Smooth muscle cell (in vitro differentiated cells): ENCODE measurements at regions not wholly inside any gene's neighbourhood (a gene's known extent, or its start where the extent isn't known, plus 50 kb on each side); places are given as distances from the start of the nearest gene placed in this dataset.

ENCODE experiments used
- DNase-seq: peaks from one replicate; lab custom pipeline; 2025; ENCODE audit not compliant: unreplicated experiment; lab: John Stamatoyannopoulos, UW
- H2AFZ ChIP-seq: fragments of 200-600 bp; sonication (generic); 2 replicates; pipeline ENCODE4 v1.6.0; 2016; ENCODE audit warnings: antibody characterized with exemption, low read depth, mild to moderate bottlenecking
- H3F3A ChIP-seq: fragments of 200-600 bp; sonication (generic); 2 replicates; pipeline ENCODE4 v1.6.0; 2017; ENCODE audit warnings: antibody characterized with exemption, low read depth
- H3K27ac ChIP-seq: fragments of 200-600 bp; sonication (generic); 2 replicates; pipeline ENCODE4 v1.5.1; 2016; ENCODE audit warnings: low read depth, mild to moderate bottlenecking
- H3K27me3 ChIP-seq: fragments of 200-600 bp; sonication (generic); 2 replicates; pipeline ENCODE4 v1.6.1; 2016; ENCODE audit warnings: low read depth, mild to moderate bottlenecking
- H3K36me3 ChIP-seq: fragments of 200-600 bp; sonication (generic); 2 replicates; pipeline ENCODE4 v1.5.1; 2016; ENCODE audit warnings: low read depth
- H3K4me1 ChIP-seq: fragments of 200-600 bp; sonication (generic); 2 replicates; pipeline ENCODE4 v1.5.1; 2016; ENCODE audit warnings: low read depth
- H3K4me2 ChIP-seq: fragments of 200-600 bp; sonication (generic); 2 replicates; pipeline ENCODE4 v1.6.0; 2016; ENCODE audit warnings: mild to moderate bottlenecking
- H3K4me3 ChIP-seq: fragments of 200-600 bp; sonication (generic); 2 replicates; pipeline ENCODE4 v1.5.1; 2016; ENCODE audit warnings: mild to moderate bottlenecking
- H3K79me2 ChIP-seq: fragments of 200-600 bp; sonication (generic); 2 replicates; pipeline ENCODE4 v1.6.0; 2016; ENCODE audit warnings: low read depth, mild to moderate bottlenecking
- H3K9ac ChIP-seq: fragments of 200-600 bp; sonication (generic); 2 replicates; pipeline ENCODE4 v1.6.0; 2016; ENCODE audit warnings: low read depth
- H3K9me3 ChIP-seq: fragments of 200-600 bp; sonication (generic); replicated peaks from 2 replicates; pipeline ENCODE4 v1.5.1; 2016; ENCODE audit warnings: low read depth
- H4K20me1 ChIP-seq: fragments of 200-600 bp; sonication (generic); 2 replicates; pipeline ENCODE4 v1.6.0; 2016; ENCODE audit warnings: low read depth
- WGBS: methylation state at CpG from one replicate; pipeline ENCODE4 v1.1.7; 2016; ENCODE audit warnings: low lambda C conversion rate; 5-methylcytosine and 5-hydroxymethylcytosine counted together
- TF ChIP-seq, protein P1 (sequence below): fragments of 200-600 bp; sonication (generic); IDR thresholded peaks from 2 replicates; pipeline ENCODE4 v1.5.1; 2017; ENCODE audit warnings: borderline replicate concordance, mild to moderate bottlenecking, antibody characterized with exemption; ENCODE audit not compliant: insufficient read depth, poor library complexity, severe bottlenecking

DNA sequence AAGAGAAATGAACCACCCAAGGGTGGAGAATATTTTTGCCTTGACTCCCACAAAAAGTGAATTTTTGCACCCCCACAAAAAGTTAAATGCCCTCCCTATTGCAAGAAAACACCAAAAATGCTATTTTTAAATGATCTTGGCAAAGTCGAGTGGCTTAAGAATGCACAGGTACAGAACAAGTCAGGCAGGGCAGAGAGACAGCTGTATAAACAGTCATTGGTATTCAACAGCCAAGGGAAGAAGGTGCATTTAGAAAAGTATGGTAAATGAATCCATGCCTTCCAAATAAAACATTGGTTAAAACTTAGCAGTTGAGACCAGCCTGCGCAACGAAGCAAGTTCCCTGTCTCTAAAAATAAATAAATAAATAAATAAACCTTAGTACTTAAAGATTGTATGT, 169.3 kb downstream of the CHIC2 start:
- Histone ChIP-seq H4K20me1 (no peaks in the 10 kb centered on the region), H3K27ac (no peak overlapping the region), H3K27me3 (no peaks in the 10 kb centered on the region), H3K36me3 (no peaks in the 10 kb centered on the region), H3F3A (no peaks in the 10 kb centered on the region), H3K9me3 (no peaks in the 10 kb centered on the region), H3K79me2 (no peaks in the 10 kb centered on the region), H3K4me1 (no peaks in the 10 kb centered on the region), H3K9ac (no peak overlapping the region), H2AFZ (no peak overlapping the region), H3K4me2 (no peak overlapping the region), H3K4me3 (no peak overlapping the region)
- no peak for DNase-seq
- TF ChIP-seq, protein P1, sequence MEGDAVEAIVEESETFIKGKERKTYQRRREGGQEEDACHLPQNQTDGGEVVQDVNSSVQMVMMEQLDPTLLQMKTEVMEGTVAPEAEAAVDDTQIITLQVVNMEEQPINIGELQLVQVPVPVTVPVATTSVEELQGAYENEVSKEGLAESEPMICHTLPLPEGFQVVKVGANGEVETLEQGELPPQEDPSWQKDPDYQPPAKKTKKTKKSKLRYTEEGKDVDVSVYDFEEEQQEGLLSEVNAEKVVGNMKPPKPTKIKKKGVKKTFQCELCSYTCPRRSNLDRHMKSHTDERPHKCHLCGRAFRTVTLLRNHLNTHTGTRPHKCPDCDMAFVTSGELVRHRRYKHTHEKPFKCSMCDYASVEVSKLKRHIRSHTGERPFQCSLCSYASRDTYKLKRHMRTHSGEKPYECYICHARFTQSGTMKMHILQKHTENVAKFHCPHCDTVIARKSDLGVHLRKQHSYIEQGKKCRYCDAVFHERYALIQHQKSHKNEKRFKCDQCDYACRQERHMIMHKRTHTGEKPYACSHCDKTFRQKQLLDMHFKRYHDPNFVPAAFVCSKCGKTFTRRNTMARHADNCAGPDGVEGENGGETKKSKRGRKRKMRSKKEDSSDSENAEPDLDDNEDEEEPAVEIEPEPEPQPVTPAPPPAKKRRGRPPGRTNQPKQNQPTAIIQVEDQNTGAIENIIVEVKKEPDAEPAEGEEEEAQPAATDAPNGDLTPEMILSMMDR: no peak
- WGBS: 90% methylated on average over 3 of the region's 3 CpGs

GRCh38 chr4:53890461-53890860, 173.9 kb downstream of the CHIC2 start:
- no peaks in the 10 kb centered on the region for H3K79me2 ChIP-seq
- 96% methylated on average over 4 of the region's 4 CpGs for WGBS
- H3K27me3 ChIP-seq: no peaks in the 10 kb centered on the region
- H3K9ac ChIP-seq: no peak overlapping the region
- TF ChIP-seq, protein P1: no peak
- H3K27ac ChIP-seq: no peak overlapping the region
- DNase-seq: no peak
- no peaks in the 10 kb centered on the region for H3K4me1 ChIP-seq
- no peaks in the 10 kb centered on the region for H3K36me3 ChIP-seq
- H3F3A ChIP-seq: no peaks in the 10 kb centered on the region
- no peak overlapping the region for H2AFZ ChIP-seq
- H3K9me3 ChIP-seq: no peaks in the 10 kb centered on the region
- no peak overlapping the region for H3K4me2 ChIP-seq
- H4K20me1 ChIP-seq: no peaks in the 10 kb centered on the region
- no peak overlapping the region for H3K4me3 ChIP-seq

DNA sequence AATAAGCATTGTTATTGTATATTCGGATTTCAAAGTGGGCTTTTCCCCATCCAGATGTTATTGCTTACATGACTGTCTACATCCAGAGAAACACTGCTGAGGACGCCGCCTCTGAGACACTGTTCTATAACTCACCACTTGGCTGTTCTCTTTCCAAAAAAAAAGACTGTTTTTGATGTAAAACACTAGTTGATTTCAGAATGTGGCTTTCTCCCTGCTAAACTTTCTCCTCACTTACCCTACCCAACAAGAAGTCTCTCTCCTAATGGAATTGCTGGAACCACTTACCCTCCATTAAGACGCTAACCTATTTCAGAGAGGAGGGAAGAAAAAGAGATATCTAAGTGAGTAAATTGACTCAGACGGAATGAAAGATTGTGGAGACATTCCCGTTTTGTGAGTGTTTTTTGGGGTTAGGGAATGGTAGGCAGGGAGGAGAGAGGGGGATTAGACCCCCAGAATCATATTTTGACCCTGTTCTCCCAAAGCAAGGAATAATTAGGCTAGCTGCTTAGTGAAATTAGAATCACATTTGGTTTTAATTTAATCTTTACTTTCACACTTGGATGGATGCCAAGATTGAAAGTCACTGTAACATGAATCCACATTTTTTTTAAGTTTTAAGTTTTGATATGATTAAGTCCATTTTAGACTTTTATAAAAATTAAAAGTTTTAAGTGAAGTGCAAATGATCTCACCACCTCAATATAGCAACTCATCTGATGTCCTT, 174.9 kb downstream of the CHIC2 start:
- Histone ChIP-seq H3K27me3 (no peaks in the 10 kb centered on the region), H3K79me2 (no peaks in the 10 kb centered on the region), H4K20me1 (no peaks in the 10 kb centered on the region), H3K9ac (no peak overlapping the region), H3K4me1 (no peaks in the 10 kb centered on the region), H3F3A (no peaks in the 10 kb centered on the region), H3K4me2 (no peak overlapping the region), H3K9me3 (no peaks in the 10 kb centered on the region), H3K4me3 (no peak overlapping the region), H2AFZ (no peak overlapping the region), H3K27ac (no peak overlapping the region), H3K36me3 (no peaks in the 10 kb centered on the region)
- 75% methylated on average over 6 of the region's 6 CpGs for WGBS
- TF ChIP-seq, protein P1: no peak
- DNase-seq: no peak

DNA sequence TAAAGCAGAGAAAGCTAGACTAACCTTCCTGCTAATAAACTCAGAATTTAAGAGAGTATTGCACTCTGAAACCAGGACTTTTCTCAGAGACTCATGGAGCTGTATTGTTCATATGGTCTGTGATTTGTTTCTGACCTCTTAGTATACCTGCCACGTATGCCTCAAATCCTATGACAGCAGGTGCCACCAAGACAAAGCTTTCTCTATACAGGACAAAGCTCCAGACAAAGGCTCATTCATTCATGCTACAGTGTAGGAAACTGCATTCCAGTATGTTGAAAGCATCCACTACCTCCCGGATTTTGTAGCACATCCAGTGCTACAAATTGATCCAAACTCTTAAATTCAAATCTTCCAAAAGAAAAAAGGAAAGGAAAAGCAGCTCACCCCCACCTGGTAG, 178.3 kb downstream of the CHIC2 start:
- TF ChIP-seq, protein P1: no peak
- Histone ChIP-seq H3K4me2 (no peak overlapping the region), H2AFZ (no peak overlapping the region), H4K20me1 (no peaks in the 10 kb centered on the region), H3K4me1 (no peaks in the 10 kb centered on the region), H3K9me3 (no peaks in the 10 kb centered on the region), H3K4me3 (no peak overlapping the region), H3K36me3 (no peaks in the 10 kb centered on the region), H3K27me3 (no peaks in the 10 kb centered on the region), H3K27ac (no peak overlapping the region), H3K9ac (no peak overlapping the region), H3K79me2 (no peaks in the 10 kb centered on the region), H3F3A (no peaks in the 10 kb centered on the region)
- no peak for DNase-seq
- 68% methylated on average over 2 of the region's 2 CpGs for WGBS
